ENCODE measurements at regions not wholly inside any gene's neighbourhood (a gene's known extent, or its start where the extent isn't known, plus 50 kb on each side); places are given as distances from the start of the nearest gene placed in this dataset.

DNA sequence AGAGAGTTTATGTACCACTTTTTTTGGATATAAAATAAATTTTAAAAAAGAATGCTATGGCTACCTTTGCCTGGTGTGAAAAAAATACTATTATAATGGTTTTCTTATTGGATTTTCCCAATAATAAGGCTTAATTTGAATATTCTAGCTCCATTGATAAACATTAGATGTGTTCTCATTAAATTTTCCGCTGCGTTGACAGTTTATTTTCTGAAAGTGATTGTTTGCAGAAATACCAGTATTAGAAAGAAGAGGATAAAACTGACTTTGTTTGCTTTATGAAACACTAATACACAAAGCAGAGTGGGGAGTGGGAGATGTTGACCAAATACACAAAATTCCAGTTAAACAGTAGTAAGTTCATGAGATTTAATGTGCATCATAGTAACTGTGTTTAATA is 433.3 kb upstream of the TMEFF2 start:
- ChIA-PET CTCF (no interaction called here), POLR2A (no interaction called here)
- Histone ChIP-seq H3K4me2 (replicated peaks; ENCODE audit: low read depth, low read length, poor library complexity, severe bottlenecking) (no peak overlapping the region), H3K79me2 (ENCODE audit: control insufficient read depth, insufficient read depth, low read length) (no peaks in the 10 kb centered on the region), H3K9ac (ENCODE audit: low read length) (no peak overlapping the region), H3K27me3 (replicated peaks in 1 of 4; ENCODE audit: control extremely low read depth in 1 of 4, control insufficient read depth in 3 of 4, insufficient read depth in 4 of 4, low read length in 3 of 4) (no peaks in the 10 kb centered on the region), H4K20me1 (ENCODE audit: control insufficient read depth, insufficient read depth, low read length, poor library complexity, severe bottlenecking) (no peaks in the 10 kb centered on the region), H3K36me3 (replicated peaks in 1 of 2; ENCODE audit: control extremely low read depth in 1 of 2, control insufficient read depth in 1 of 2, extremely low read depth in 1 of 2, insufficient read depth in 2 of 2, low read length in 1 of 2) (no peaks in the 10 kb centered on the region), H3K27ac (ENCODE audit: low read length in 2 of 2) (no peak overlapping the region), H3K4me1 (ENCODE audit: control insufficient read depth in 2 of 2, insufficient read depth in 2 of 2, low read length in 2 of 2) (no peaks in the 10 kb centered on the region), H3K9me3 (ENCODE audit: control extremely low read depth in 1 of 3, control insufficient read depth in 2 of 3, insufficient read depth in 1 of 3, low read length in 2 of 3) (peaks cover 0 to 2% (median 0%) of the 10 kb centered on the region in 3 donors), H3K4me3 (ENCODE audit: control extremely low read depth in 1 of 5, extremely low read depth in 1 of 5, insufficient read depth in 1 of 5, low read depth in 2 of 5, low read length in 4 of 5) (no peak overlapping the region), H2AFZ (ENCODE audit: insufficient read depth, low read depth, low read length, poor library complexity, severe bottlenecking) (no peak overlapping the region)
- WGBS (ENCODE audit: insufficient coverage): no CpG with 5 or more reads among the region's 2 CpGs
- Mint-ChIP-seq H3K4me3 (no peak overlapping the region), H3K27me3 (no peaks in the 10 kb centered on the region), H3K27ac (no peak overlapping the region), H3K9me3 (ENCODE audit: insufficient read depth) (no peaks in the 10 kb centered on the region), H3K4me1 (no peaks in the 10 kb centered on the region)
- intact Hi-C loops (cut with micrococcal nuclease): no loop called here
- TF ChIP-seq, protein P1, sequence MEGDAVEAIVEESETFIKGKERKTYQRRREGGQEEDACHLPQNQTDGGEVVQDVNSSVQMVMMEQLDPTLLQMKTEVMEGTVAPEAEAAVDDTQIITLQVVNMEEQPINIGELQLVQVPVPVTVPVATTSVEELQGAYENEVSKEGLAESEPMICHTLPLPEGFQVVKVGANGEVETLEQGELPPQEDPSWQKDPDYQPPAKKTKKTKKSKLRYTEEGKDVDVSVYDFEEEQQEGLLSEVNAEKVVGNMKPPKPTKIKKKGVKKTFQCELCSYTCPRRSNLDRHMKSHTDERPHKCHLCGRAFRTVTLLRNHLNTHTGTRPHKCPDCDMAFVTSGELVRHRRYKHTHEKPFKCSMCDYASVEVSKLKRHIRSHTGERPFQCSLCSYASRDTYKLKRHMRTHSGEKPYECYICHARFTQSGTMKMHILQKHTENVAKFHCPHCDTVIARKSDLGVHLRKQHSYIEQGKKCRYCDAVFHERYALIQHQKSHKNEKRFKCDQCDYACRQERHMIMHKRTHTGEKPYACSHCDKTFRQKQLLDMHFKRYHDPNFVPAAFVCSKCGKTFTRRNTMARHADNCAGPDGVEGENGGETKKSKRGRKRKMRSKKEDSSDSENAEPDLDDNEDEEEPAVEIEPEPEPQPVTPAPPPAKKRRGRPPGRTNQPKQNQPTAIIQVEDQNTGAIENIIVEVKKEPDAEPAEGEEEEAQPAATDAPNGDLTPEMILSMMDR (IDR thresholded peaks at IDR 0.05): no peak
- TF ChIP-seq EZH2 (IDR thresholded peaks at IDR 0.05; ENCODE audit: borderline replicate concordance, insufficient read depth, low read depth, low read length, poor library complexity, severe bottlenecking): no peak
- ATAC-seq (ENCODE audit: low read depth): no peak
- DNase-seq: no peak

DNA sequence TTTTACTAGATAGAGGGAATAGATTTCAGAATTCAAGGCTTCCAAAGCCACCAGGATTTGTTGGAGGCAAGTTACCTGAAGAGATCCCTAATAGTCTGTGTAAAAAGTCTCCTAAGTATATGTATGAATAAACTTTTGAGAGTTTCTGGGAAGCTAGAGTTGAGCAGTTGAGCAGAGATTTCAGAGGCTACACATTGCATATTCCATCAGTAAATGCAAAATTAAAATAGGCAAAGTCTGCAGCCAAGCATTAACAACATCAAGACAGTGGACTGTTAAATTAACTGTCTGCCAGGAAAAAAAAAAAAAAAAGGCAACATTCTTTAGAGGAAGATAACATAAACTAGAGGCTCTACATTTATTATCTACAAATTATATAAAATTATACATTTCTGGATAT is 420.4 kb upstream of the TMEFF2 start:
- Mint-ChIP-seq H3K4me3 (no peak overlapping the region), H3K27ac (no peak overlapping the region), H3K27me3 (no peaks in the 10 kb centered on the region), H3K4me1 (no peaks in the 10 kb centered on the region), H3K9me3 (ENCODE audit: insufficient read depth) (no peaks in the 10 kb centered on the region)
- no peak for DNase-seq
- no peak overlapping the region for H3K9ac ChIP-seq (ENCODE audit: low read length)
- no peaks in the 10 kb centered on the region for H3K36me3 ChIP-seq (replicated peaks in 1 of 2; ENCODE audit: control extremely low read depth in 1 of 2, control insufficient read depth in 1 of 2, extremely low read depth in 1 of 2, insufficient read depth in 2 of 2, low read length in 1 of 2)
- no peak for TF ChIP-seq EZH2 (IDR thresholded peaks at IDR 0.05; ENCODE audit: borderline replicate concordance, insufficient read depth, low read depth, low read length, poor library complexity, severe bottlenecking)
- TF ChIP-seq, protein P1 (IDR thresholded peaks at IDR 0.05): no peak
- H4K20me1 ChIP-seq (ENCODE audit: control insufficient read depth, insufficient read depth, low read length, poor library complexity, severe bottlenecking): no peaks in the 10 kb centered on the region
- no peak overlapping the region for H3K27ac ChIP-seq (ENCODE audit: low read length in 2 of 2)
- no peaks in the 10 kb centered on the region for H3K9me3 ChIP-seq (ENCODE audit: control extremely low read depth in 1 of 3, control insufficient read depth in 2 of 3, insufficient read depth in 1 of 3, low read length in 2 of 3)
- no peak overlapping the region for H3K4me2 ChIP-seq (replicated peaks; ENCODE audit: low read depth, low read length, poor library complexity, severe bottlenecking)
- no peak for ATAC-seq (ENCODE audit: low read depth)
- ChIA-PET POLR2A (no interaction called here), CTCF (no interaction called here)
- no peak overlapping the region for H2AFZ ChIP-seq (ENCODE audit: insufficient read depth, low read depth, low read length, poor library complexity, severe bottlenecking)
- intact Hi-C loops (cut with micrococcal nuclease): no loop called here
- no peaks in the 10 kb centered on the region for H3K4me1 ChIP-seq (ENCODE audit: control insufficient read depth in 2 of 2, insufficient read depth in 2 of 2, low read length in 2 of 2)
- no peaks in the 10 kb centered on the region for H3K79me2 ChIP-seq (ENCODE audit: control insufficient read depth, insufficient read depth, low read length)
- no peaks in the 10 kb centered on the region for H3K27me3 ChIP-seq (replicated peaks in 1 of 4; ENCODE audit: control extremely low read depth in 1 of 4, control insufficient read depth in 3 of 4, insufficient read depth in 4 of 4, low read length in 3 of 4)
- no peak overlapping the region for H3K4me3 ChIP-seq (ENCODE audit: control extremely low read depth in 1 of 5, extremely low read depth in 1 of 5, insufficient read depth in 1 of 5, low read depth in 2 of 5, low read length in 4 of 5)

All from B cell (primary cell).